Upper lobe of left lung (tissue), 4 donors: ENCODE measurements at regions not wholly inside any gene's neighbourhood (a gene's known extent, or its start where the extent isn't known, plus 50 kb on each side); places are given as distances from the start of the nearest gene placed in this dataset.

Source experiments
- EP300 ChIP-seq, 4 donors: sonication (generic); formaldehyde crosslinking; IDR thresholded peaks; one replicate each; pipeline ENCODE4 v1.5.1; 2017; ENCODE audit warnings: antibody characterized with exemption in 4 of 4, control low read depth in 2 of 4
- POLR2A ChIP-seq, 4 donors: fragments of 450-650 bp; IDR thresholded peaks; one replicate each; pipeline ENCODE4 v1.5.1; 2016 to 2017; ENCODE audit warnings: antibody characterized with exemption in 4 of 4, mild to moderate bottlenecking in 2 of 4
- TF ChIP-seq, protein P1 (sequence below), 6 experiments: fragments of 450-650 bp in 4 of 6; fragments of 200-600 bp in 2 of 6; sonication (generic) in 2 of 6; IDR thresholded peaks; one replicate each; pipeline ENCODE4 v1.5.1; 2016 to 2019; ENCODE audit warnings: antibody characterized with exemption in 6 of 6

DNA sequence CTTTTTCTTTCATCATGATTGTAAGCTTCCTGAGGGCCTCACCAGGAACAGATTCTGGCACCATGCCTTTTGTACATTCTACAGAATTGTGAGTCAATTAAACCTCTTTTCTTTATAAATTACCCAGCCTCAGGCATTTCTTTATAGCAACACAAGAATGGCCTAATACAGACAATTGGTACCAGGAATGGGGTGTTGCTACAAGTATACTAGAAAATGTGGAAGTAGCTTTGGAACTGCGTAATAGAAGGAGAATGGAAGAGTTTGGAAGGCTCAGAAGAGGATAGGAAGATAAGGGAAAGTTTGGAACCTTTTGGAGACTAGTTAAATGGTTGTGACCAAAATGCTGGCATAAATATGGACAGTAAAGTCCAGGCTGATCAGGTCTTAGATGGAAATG, 108.9 kb upstream of the PLSCR4 start:
- TF ChIP-seq EP300 (IDR thresholded peaks at IDR 0.05) (no peak), POLR2A (IDR thresholded peaks at IDR 0.05) (no peak)
- TF ChIP-seq, protein P1, sequence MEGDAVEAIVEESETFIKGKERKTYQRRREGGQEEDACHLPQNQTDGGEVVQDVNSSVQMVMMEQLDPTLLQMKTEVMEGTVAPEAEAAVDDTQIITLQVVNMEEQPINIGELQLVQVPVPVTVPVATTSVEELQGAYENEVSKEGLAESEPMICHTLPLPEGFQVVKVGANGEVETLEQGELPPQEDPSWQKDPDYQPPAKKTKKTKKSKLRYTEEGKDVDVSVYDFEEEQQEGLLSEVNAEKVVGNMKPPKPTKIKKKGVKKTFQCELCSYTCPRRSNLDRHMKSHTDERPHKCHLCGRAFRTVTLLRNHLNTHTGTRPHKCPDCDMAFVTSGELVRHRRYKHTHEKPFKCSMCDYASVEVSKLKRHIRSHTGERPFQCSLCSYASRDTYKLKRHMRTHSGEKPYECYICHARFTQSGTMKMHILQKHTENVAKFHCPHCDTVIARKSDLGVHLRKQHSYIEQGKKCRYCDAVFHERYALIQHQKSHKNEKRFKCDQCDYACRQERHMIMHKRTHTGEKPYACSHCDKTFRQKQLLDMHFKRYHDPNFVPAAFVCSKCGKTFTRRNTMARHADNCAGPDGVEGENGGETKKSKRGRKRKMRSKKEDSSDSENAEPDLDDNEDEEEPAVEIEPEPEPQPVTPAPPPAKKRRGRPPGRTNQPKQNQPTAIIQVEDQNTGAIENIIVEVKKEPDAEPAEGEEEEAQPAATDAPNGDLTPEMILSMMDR (IDR thresholded peaks at IDR 0.05): no peak
